ENCODE measurements at regions not wholly inside any gene's neighbourhood (a gene's known extent, or its start where the extent isn't known, plus 50 kb on each side); places are given as distances from the start of the nearest gene placed in this dataset.

GRCh38 chr1:47519971-47520370 is 82.1 kb downstream of the FOXD2 start:
- TF ChIP-seq, protein P1, sequence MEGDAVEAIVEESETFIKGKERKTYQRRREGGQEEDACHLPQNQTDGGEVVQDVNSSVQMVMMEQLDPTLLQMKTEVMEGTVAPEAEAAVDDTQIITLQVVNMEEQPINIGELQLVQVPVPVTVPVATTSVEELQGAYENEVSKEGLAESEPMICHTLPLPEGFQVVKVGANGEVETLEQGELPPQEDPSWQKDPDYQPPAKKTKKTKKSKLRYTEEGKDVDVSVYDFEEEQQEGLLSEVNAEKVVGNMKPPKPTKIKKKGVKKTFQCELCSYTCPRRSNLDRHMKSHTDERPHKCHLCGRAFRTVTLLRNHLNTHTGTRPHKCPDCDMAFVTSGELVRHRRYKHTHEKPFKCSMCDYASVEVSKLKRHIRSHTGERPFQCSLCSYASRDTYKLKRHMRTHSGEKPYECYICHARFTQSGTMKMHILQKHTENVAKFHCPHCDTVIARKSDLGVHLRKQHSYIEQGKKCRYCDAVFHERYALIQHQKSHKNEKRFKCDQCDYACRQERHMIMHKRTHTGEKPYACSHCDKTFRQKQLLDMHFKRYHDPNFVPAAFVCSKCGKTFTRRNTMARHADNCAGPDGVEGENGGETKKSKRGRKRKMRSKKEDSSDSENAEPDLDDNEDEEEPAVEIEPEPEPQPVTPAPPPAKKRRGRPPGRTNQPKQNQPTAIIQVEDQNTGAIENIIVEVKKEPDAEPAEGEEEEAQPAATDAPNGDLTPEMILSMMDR (optimal IDR thresholded peaks at IDR 0.05 in 1 of 3, IDR thresholded peaks at IDR 0.05 in 1 of 3, conservative IDR thresholded peaks at IDR 0.05 in 1 of 3; ENCODE audit: extremely low read depth in 1 of 3, insufficient read depth in 2 of 3, low read length in 3 of 3): no peak
- no peak for TF ChIP-seq EZH2 (IDR thresholded peaks at IDR 0.05; ENCODE audit: low read length)
